ENCODE measurements at regions not wholly inside any gene's neighbourhood (a gene's known extent, or its start where the extent isn't known, plus 50 kb on each side); places are given as distances from the start of the nearest gene placed in this dataset.

DNA sequence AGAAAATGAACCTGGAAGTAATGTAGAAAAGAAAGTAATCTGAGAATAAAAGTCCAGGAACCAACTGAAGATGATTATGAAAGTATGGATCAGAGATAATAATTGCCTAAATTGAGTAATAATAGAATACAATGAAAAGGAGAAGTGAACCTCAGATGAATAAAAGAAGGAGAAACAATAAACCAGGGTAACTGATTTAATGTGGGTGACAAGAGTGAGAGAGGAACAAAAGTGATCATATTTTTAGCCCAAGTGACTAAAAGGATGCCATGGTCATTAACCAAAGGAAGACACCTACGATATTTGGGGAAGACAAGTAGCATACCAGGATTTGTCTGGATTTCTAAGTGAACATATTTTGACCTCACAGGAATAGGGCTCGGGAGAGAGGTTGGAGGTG, 600.6 kb downstream of the RNF144A start:
- DNase-seq (ENCODE audit: extremely low read depth in 1 of 4, low spot score in 3 of 4) (no peak), FAIRE-seq (no peak), ATAC-seq (no peak)
- no peak for TF ChIP-seq ATF1 (CRISPR knock-in tag; IDR thresholded peaks at IDR 0.05)
- TF ChIP-seq ATF1 (tag; IDR thresholded peaks at IDR 0.05), result no peak
- TF ChIP-seq ARID1B (IDR thresholded peaks at IDR 0.05), result no peak
- TF ChIP-seq CHD1 (IDR thresholded peaks at IDR 0.05; ENCODE audit: low read length), result no peak
- TF ChIP-seq, protein P1, sequence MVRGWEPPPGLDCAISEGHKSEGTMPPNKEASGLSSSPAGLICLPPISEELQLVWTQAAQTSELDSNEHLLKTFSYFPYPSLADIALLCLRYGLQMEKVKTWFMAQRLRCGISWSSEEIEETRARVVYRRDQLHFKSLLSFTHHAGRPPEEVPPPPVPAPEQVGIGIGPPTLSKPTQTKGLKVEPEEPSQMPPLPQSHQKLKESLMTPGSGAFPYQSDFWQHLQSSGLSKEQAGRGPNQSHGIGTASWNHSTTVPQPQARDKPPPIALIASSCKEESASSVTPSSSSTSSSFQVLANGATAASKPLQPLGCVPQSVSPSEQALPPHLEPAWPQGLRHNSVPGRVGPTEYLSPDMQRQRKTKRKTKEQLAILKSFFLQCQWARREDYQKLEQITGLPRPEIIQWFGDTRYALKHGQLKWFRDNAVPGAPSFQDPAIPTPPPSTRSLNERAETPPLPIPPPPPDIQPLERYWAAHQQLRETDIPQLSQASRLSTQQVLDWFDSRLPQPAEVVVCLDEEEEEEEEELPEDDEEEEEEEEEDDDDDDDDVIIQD (CRISPR knock-in tag; IDR thresholded peaks at IDR 0.05), result no peak
- no peak for TF ChIP-seq BRD4 (IDR thresholded peaks at IDR 0.05)
- no peak for TF ChIP-seq MTF1 (CRISPR knock-in tag; IDR thresholded peaks at IDR 0.05; ENCODE audit: borderline replicate concordance)
- no peak for TF ChIP-seq TEAD1 (CRISPR knock-in tag; IDR thresholded peaks at IDR 0.05)
- TF ChIP-seq, protein P2, sequence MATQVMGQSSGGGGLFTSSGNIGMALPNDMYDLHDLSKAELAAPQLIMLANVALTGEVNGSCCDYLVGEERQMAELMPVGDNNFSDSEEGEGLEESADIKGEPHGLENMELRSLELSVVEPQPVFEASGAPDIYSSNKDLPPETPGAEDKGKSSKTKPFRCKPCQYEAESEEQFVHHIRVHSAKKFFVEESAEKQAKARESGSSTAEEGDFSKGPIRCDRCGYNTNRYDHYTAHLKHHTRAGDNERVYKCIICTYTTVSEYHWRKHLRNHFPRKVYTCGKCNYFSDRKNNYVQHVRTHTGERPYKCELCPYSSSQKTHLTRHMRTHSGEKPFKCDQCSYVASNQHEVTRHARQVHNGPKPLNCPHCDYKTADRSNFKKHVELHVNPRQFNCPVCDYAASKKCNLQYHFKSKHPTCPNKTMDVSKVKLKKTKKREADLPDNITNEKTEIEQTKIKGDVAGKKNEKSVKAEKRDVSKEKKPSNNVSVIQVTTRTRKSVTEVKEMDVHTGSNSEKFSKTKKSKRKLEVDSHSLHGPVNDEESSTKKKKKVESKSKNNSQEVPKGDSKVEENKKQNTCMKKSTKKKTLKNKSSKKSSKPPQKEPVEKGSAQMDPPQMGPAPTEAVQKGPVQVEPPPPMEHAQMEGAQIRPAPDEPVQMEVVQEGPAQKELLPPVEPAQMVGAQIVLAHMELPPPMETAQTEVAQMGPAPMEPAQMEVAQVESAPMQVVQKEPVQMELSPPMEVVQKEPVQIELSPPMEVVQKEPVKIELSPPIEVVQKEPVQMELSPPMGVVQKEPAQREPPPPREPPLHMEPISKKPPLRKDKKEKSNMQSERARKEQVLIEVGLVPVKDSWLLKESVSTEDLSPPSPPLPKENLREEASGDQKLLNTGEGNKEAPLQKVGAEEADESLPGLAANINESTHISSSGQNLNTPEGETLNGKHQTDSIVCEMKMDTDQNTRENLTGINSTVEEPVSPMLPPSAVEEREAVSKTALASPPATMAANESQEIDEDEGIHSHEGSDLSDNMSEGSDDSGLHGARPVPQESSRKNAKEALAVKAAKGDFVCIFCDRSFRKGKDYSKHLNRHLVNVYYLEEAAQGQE (IDR thresholded peaks at IDR 0.05; ENCODE audit: borderline replicate concordance), result no peak
- TF ChIP-seq, protein P2 (CRISPR knock-in tag; IDR thresholded peaks at IDR 0.05; ENCODE audit: low read depth), result no peak
- no peak for TF ChIP-seq ZNF77 (CRISPR knock-in tag; IDR thresholded peaks at IDR 0.05)
- TF ChIP-seq JUNB (CRISPR knock-in tag; conservative IDR thresholded peaks at IDR 0.05), result no peak
- no peak for TF ChIP-seq CBX3 (IDR thresholded peaks at IDR 0.05; ENCODE audit: borderline replicate concordance in 1 of 2, low read length in 2 of 2)
- no peak for TF ChIP-seq EP400 (IDR thresholded peaks at IDR 0.05)
- TF ChIP-seq MTA1 (IDR thresholded peaks at IDR 0.05; ENCODE audit: borderline replicate concordance), result no peak
- no peaks in the 10 kb centered on the region for H3K79me2 ChIP-seq (ENCODE audit: control insufficient read depth, insufficient read depth, low read length)
- no peaks in the 10 kb centered on the region for H4K20me1 ChIP-seq (replicated peaks; ENCODE audit: control insufficient read depth, insufficient read depth, low read length)
- ChIA-PET CTCF (ENCODE audit: low intra/inter-chr PET ratio) (no interaction called here), POLR2A (no interaction called here)
- no peak overlapping the region for H3K4me2 ChIP-seq (ENCODE audit: insufficient read depth, low read length)
- no peak overlapping the region for H2AFZ ChIP-seq (ENCODE audit: low read depth, low read length)
- BruUV-seq (replicated peaks), result no TSS peak
- no peaks in the 10 kb centered on the region for H3K9me1 ChIP-seq (ENCODE audit: control insufficient read depth, insufficient read depth, low read length)
- in situ Hi-C loops (cut with MboI) (no loop called here), intact Hi-C loops (cut with micrococcal nuclease) (no loop called here)
- 0% methylated on average over 2 of the region's 2 CpGs for WGBS (ENCODE audit: insufficient coverage, low coverage, missing lambda C conversion rate)
- H3K9me3 ChIP-seq (replicated peaks; ENCODE audit: control insufficient read depth, insufficient read depth, low read depth, low read length), result no peaks in the 10 kb centered on the region
- no peak overlapping the region for H3K27ac ChIP-seq (ENCODE audit: extremely low read depth, low read depth, low read length)
- no peak overlapping the region for H3K4me3 ChIP-seq
- no peaks in the 10 kb centered on the region for H3K4me1 ChIP-seq (replicated peaks in 1 of 2; ENCODE audit: control insufficient read depth in 2 of 2, insufficient read depth in 2 of 2, low read length in 2 of 2)
- H3K9ac ChIP-seq (ENCODE audit: insufficient read depth in 1 of 2, low read depth in 2 of 2, low read length in 2 of 2), result no peak overlapping the region
- no peaks in the 10 kb centered on the region for H3K36me3 ChIP-seq (ENCODE audit: control insufficient read depth, insufficient read depth, low read length)
- H3K27me3 ChIP-seq (ENCODE audit: control insufficient read depth in 2 of 2, insufficient read depth in 2 of 2, low read length in 2 of 2), result no peaks in the 10 kb centered on the region

Data from K562 (cell line).